ENCODE measurements at regions not wholly inside any gene's neighbourhood (a gene's known extent, or its start where the extent isn't known, plus 50 kb on each side); places are given as distances from the start of the nearest gene placed in this dataset.

GRCh38 chr20:63137851-63138415 lies 78.0 kb downstream of the YTHDF1 start:
- no peak overlapping the region for H3K27ac Mint-ChIP-seq
- H3K9me3 Mint-ChIP-seq = peaks cover 1% of the 10 kb centered on the region
- ChIA-PET CTCF (interaction anchor here (0.5 kb wide), 1 partner anchor 67 kb away, joined by 3 read pairs; no protein-coding TSS in a partner anchor), POLR2A (no interaction called here)
- H3K4me3 Mint-ChIP-seq = no peak overlapping the region
- TF ChIP-seq NFATC4 (CRISPR knock-in tag; IDR thresholded peaks at IDR 0.05) (no peak), FOXP1 (CRISPR knock-in tag; IDR thresholded peaks at IDR 0.05; ENCODE audit: borderline replicate concordance) (no peak), CDX4 (CRISPR knock-in tag; IDR thresholded peaks at IDR 0.05; ENCODE audit: borderline replicate concordance) (no peak), ZNF532 (CRISPR knock-in tag; IDR thresholded peaks at IDR 0.05; ENCODE audit: borderline replicate concordance) (no peak), PRDM15 (CRISPR knock-in tag; IDR thresholded peaks at IDR 0.05) (no peak), SMAD4 (CRISPR knock-in tag; IDR thresholded peaks at IDR 0.05) (no peak), USF1 (CRISPR knock-in tag; IDR thresholded peaks at IDR 0.05) (no peak), ZNF425 (CRISPR knock-in tag; conservative IDR thresholded peaks at IDR 0.05) (no peak), NFYB (CRISPR knock-in tag; conservative IDR thresholded peaks at IDR 0.05; ENCODE audit: low read depth) (no peak), CREB1 (CRISPR knock-in tag; IDR thresholded peaks at IDR 0.05) (no peak), ZNF416 (CRISPR knock-in tag; IDR thresholded peaks at IDR 0.05) (no peak)
- no peaks in the 10 kb centered on the region for H3K27me3 Mint-ChIP-seq (ENCODE audit: low read depth)
- peaks cover 6% of the 10 kb centered on the region for H3K4me1 Mint-ChIP-seq
- DNase-seq (ENCODE audit: low spot score) (no peak), ATAC-seq (no peak)
- peaks cover under 1% of the 10 kb centered on the region; the same call in 1 of the 2 replicates for H3K36me3 Mint-ChIP-seq

- H3K27ac Mint-ChIP-seq = no peak overlapping the region
- DNase-seq (ENCODE audit: low spot score) = no peak
- CTCF ChIA-PET = no interaction called here
- no peaks in the 10 kb centered on the region; the same call in 1 of the 2 replicates for H3K27me3 Mint-ChIP-seq (ENCODE audit: low read depth)
- TF ChIP-seq ZNF232 (CRISPR knock-in tag; IDR thresholded peaks at IDR 0.05) (no peak), SMAD3 (CRISPR knock-in tag; IDR thresholded peaks at IDR 0.05; ENCODE audit: borderline replicate concordance) (no peak), ZNF396 (CRISPR knock-in tag; IDR thresholded peaks at IDR 0.05; ENCODE audit: borderline replicate concordance) (no peak), ESRRA (CRISPR knock-in tag; IDR thresholded peaks at IDR 0.05; ENCODE audit: borderline replicate concordance) (no peak), ZNF423 (CRISPR knock-in tag; IDR thresholded peaks at IDR 0.05) (no peak), NR1H2 (CRISPR knock-in tag; IDR thresholded peaks at IDR 0.05) (no peak), ZNF425 (CRISPR knock-in tag; conservative IDR thresholded peaks at IDR 0.05) (no peak), NFE2L1 (CRISPR knock-in tag; IDR thresholded peaks at IDR 0.05) (no peak)
- H3K4me3 Mint-ChIP-seq = no peak overlapping the region
- H3K9me3 Mint-ChIP-seq = no peaks in the 10 kb centered on the region
- POLR2A ChIA-PET = no interaction called here
- no peak for ATAC-seq
- H3K36me3 Mint-ChIP-seq = no peaks in the 10 kb centered on the region
- no peaks in the 10 kb centered on the region for H3K4me1 Mint-ChIP-seq
Measured at GRCh38 chr20:63136296-63136695, 79.6 kb downstream of the YTHDF1 start.

Data from WTC11 (cell line).